ENCODE measurements at regions not wholly inside any gene's neighbourhood (a gene's known extent, or its start where the extent isn't known, plus 50 kb on each side); places are given as distances from the start of the nearest gene placed in this dataset.

- TF ChIP-seq EP300 (IDR thresholded peaks at IDR 0.05): no peak
- TF ChIP-seq, protein P1, sequence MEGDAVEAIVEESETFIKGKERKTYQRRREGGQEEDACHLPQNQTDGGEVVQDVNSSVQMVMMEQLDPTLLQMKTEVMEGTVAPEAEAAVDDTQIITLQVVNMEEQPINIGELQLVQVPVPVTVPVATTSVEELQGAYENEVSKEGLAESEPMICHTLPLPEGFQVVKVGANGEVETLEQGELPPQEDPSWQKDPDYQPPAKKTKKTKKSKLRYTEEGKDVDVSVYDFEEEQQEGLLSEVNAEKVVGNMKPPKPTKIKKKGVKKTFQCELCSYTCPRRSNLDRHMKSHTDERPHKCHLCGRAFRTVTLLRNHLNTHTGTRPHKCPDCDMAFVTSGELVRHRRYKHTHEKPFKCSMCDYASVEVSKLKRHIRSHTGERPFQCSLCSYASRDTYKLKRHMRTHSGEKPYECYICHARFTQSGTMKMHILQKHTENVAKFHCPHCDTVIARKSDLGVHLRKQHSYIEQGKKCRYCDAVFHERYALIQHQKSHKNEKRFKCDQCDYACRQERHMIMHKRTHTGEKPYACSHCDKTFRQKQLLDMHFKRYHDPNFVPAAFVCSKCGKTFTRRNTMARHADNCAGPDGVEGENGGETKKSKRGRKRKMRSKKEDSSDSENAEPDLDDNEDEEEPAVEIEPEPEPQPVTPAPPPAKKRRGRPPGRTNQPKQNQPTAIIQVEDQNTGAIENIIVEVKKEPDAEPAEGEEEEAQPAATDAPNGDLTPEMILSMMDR (IDR thresholded peaks at IDR 0.05): no peak
Measured at GRCh38 chr21:38129711-38130110, 127.1 kb upstream of the KCNJ15 start.
